ENCODE measurements at regions not wholly inside any gene's neighbourhood (a gene's known extent, or its start where the extent isn't known, plus 50 kb on each side); places are given as distances from the start of the nearest gene placed in this dataset.

DNA sequence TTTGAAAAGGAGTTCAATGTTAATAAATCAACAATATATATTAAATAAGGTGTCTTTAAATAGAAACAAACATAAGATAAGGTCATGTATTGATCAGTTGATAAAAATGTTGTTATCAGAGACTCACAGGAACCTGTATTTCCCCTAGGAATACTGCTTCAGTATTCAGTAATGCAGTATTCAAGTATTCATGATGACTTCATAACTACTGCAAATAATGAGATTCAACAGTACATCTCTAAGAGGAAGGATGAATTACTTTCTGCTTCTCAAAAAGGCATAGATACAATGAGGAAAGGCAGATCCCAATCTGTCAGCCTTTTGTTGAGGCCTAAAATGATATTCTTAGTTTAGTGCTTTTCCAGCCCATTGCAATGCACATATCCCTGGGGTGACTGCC, 73.7 kb downstream of the MAGEB17 start:
- H3K27ac ChIP-seq, result no peak overlapping the region
- TF ChIP-seq POLR2AphosphoS5 (IDR thresholded peaks at IDR 0.05), result no peak
- TF ChIP-seq, protein P1, sequence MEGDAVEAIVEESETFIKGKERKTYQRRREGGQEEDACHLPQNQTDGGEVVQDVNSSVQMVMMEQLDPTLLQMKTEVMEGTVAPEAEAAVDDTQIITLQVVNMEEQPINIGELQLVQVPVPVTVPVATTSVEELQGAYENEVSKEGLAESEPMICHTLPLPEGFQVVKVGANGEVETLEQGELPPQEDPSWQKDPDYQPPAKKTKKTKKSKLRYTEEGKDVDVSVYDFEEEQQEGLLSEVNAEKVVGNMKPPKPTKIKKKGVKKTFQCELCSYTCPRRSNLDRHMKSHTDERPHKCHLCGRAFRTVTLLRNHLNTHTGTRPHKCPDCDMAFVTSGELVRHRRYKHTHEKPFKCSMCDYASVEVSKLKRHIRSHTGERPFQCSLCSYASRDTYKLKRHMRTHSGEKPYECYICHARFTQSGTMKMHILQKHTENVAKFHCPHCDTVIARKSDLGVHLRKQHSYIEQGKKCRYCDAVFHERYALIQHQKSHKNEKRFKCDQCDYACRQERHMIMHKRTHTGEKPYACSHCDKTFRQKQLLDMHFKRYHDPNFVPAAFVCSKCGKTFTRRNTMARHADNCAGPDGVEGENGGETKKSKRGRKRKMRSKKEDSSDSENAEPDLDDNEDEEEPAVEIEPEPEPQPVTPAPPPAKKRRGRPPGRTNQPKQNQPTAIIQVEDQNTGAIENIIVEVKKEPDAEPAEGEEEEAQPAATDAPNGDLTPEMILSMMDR (IDR thresholded peaks at IDR 0.05 in 8 of 11, conservative IDR thresholded peaks at IDR 0.05 in 3 of 11), result no peak
- TF ChIP-seq POLR2A (IDR thresholded peaks at IDR 0.05), result no peak
- no peak overlapping the region for H3K4me3 ChIP-seq
- no peak for DNase-seq
- no peaks in the 10 kb centered on the region for H3K36me3 ChIP-seq
- no peaks in the 10 kb centered on the region for H3K4me1 ChIP-seq
- intact Hi-C loops (cut with DNase I; ENCODE audit: low total_unique reads), result no loop called here
- H3K27me3 ChIP-seq (replicated peaks in 1 of 7), result no peaks in the 10 kb centered on the region
- H3K9me3 ChIP-seq, result no peaks in the 10 kb centered on the region

DNA sequence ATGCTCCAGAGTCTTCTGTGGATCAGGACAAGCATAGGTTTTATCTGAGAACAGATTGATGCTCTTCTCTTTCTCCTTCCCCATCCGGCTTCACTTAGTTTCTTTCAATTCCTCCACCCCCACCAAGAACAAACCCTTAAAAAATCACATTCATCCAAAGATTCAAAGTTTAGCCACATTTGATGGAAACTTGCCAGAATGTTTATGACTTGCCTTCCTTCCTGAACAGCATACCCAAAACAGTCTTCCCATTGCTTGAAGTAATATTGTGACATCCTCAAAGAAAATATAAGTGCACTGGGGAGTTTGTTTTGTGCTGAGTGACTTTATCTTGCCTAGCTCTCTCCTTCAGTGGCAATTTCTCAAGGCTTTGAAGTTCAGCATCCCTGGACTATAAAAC, 83.0 kb downstream of the MAGEB17 start:
- H3K27me3 ChIP-seq (replicated peaks in 1 of 7), result no peaks in the 10 kb centered on the region
- DNase-seq, result no peak
- no peak overlapping the region for H3K27ac ChIP-seq
- 32 to 73% (median 60%) methylated on average over 1 of the region's 1 CpG for WGBS, 5 donors
- no peaks in the 10 kb centered on the region for H3K36me3 ChIP-seq
- no peak overlapping the region for H3K4me3 ChIP-seq
- intact Hi-C loops (cut with DNase I; ENCODE audit: low total_unique reads), result no loop called here
- no peak for TF ChIP-seq POLR2A (IDR thresholded peaks at IDR 0.05)
- TF ChIP-seq, protein P1 (IDR thresholded peaks at IDR 0.05 in 8 of 11, conservative IDR thresholded peaks at IDR 0.05 in 3 of 11), result no peak
- no peak for TF ChIP-seq POLR2AphosphoS5 (IDR thresholded peaks at IDR 0.05)
- H3K4me1 ChIP-seq, result no peaks in the 10 kb centered on the region
- no peaks in the 10 kb centered on the region for H3K9me3 ChIP-seq

DNA sequence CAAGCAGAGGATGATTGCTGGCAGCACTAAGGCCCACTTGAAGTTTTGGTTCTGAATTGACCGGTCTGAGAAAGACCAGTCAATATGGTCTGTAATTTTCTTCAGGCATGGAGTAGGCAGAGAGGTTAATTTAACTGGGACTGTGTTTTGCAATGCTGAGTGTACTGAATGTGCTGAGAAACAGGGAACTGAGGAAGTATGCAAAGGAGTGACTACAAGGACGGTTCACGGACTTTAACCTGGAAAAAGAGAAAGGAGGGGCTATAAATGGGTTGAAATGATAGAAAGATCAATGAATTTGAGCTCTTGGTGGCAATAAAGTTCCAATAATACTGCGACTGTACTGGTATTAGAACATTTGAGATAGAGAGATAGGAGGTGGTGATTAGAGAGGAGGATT, 84.5 kb downstream of the MAGEB17 start:
- TF ChIP-seq, protein P1 (IDR thresholded peaks at IDR 0.05 in 8 of 11, conservative IDR thresholded peaks at IDR 0.05 in 3 of 11), result no peak
- TF ChIP-seq POLR2A (IDR thresholded peaks at IDR 0.05) (no peak), POLR2AphosphoS5 (IDR thresholded peaks at IDR 0.05) (no peak)
- Histone ChIP-seq H3K27me3 (replicated peaks in 1 of 7) (peaks cover 0 to 5% (median 0%) of the 10 kb centered on the region in 7 donors), H3K4me1 (no peaks in the 10 kb centered on the region), H3K36me3 (no peaks in the 10 kb centered on the region), H3K27ac (no peak overlapping the region), H3K4me3 (no peak overlapping the region), H3K9me3 (peaks cover 0 to 5% (median 0%) of the 10 kb centered on the region in 8 donors)
- intact Hi-C loops (cut with DNase I; ENCODE audit: low total_unique reads), result no loop called here
- DNase-seq, result no peak
- WGBS, 5 donors, result 75 to 79% (median 77%) methylated on average over 4 of the region's 4 CpGs

DNA sequence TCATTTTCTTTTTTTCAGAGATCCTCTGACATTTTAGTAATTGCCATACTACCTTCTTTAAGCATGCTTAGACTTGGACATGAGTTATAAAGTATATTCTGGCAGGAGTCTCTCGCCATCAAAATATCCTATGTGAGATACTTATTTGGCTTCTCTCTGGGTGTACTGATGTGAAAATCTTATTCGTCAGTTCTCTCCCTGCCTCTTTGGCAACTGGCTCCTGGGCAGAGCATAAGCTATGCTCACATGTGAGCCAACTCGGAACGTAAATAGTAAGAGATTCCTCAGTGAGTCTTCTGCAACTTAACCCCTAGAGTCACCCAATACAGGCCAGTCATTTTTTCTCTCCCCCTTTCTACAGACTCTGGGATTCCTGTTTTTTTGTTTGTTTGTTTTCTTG, 91.6 kb downstream of the MAGEB17 start:
- intact Hi-C loops (cut with DNase I; ENCODE audit: low total_unique reads), result no loop called here
- 54 to 78% (median 66%) methylated on average over 4 of the region's 4 CpGs for whole genome bisulfite sequencing, 5 donors
- DNase-seq, result no peak

More for the DNA sequence above, 91.6 kb downstream of the MAGEB17 start:
- TF ChIP-seq POLR2A (IDR thresholded peaks at IDR 0.05) (no peak), POLR2AphosphoS5 (IDR thresholded peaks at IDR 0.05) (no peak)
- TF ChIP-seq, protein P1 (IDR thresholded peaks at IDR 0.05 in 8 of 11, conservative IDR thresholded peaks at IDR 0.05 in 3 of 11), result no peak
- Histone ChIP-seq H3K27ac (no peak overlapping the region), H3K36me3 (no peaks in the 10 kb centered on the region), H3K4me1 (no peaks in the 10 kb centered on the region), H3K9me3 (peaks cover 0 to 13% (median 0%) of the 10 kb centered on the region in 8 donors), H3K27me3 (replicated peaks in 1 of 7) (peaks cover 0 to 16% (median 0%) of the 10 kb centered on the region in 7 donors), H3K4me3 (no peak overlapping the region)
